IMR-90 (cell line): ENCODE measurements at regions not wholly inside any gene's neighbourhood (a gene's known extent, or its start where the extent isn't known, plus 50 kb on each side); places are given as distances from the start of the nearest gene placed in this dataset.
A peak's percentile ranks its signal among the peaks of the same experiment; 100 is the strongest.

Experiments used
- ATAC-seq: fragments of 200-7000 bp; cut with Tn5 transposase; 2 replicates; pipeline ENCODE4 v1.9.1; 2020; ENCODE audit warnings: low read depth, mild to moderate bottlenecking, moderate library complexity
- BruUV-seq: library from RNA; stranded (reverse); fragments of 400-500 nt; replicated peaks from 2 replicates; lab custom pipeline; 2021; lab: Mats Ljungman, UMichigan
- CTCF ChIA-PET: fragments of 300-600 bp; formaldehyde crosslinking; extraction: SDS; loops from one replicate; lab custom pipeline; 2021; ENCODE audit warnings: antibody characterized with exemption; lab: Yijun Ruan, JAX
- POLR2A ChIA-PET: fragments of 300-600 bp; sonication (Branson Sonifier 250); formaldehyde crosslinking; loops from one replicate; lab custom pipeline; 2022; ENCODE audit warnings: antibody characterized with exemption; ENCODE audit not compliant: unreplicated experiment; lab: Charles Lee
- DNase-seq: peaks from one replicate; pipeline ENCODE4 v3.0.0; 2013
- H2AFZ ChIP-seq: replicated peaks from 2 replicates; pipeline ENCODE3; 2013; ENCODE audit warnings: low read length, mild to moderate bottlenecking; ENCODE audit not compliant: poor library complexity
- H2AK5ac ChIP-seq: 2 replicates; pipeline ENCODE4 v1.6.1; 2013; ENCODE audit warnings: low read depth, low read length, inconsistent platforms
- H2AK9ac ChIP-seq: replicated peaks from 2 replicates; pipeline ENCODE3; 2013; ENCODE audit warnings: mild to moderate bottlenecking, low read depth, low read length, moderate library complexity; ENCODE audit not compliant: poor library complexity
- H2BK120ac ChIP-seq: 2 replicates; pipeline ENCODE4 v1.6.1; 2013; ENCODE audit warnings: low read depth, low read length, inconsistent platforms
- H2BK15ac ChIP-seq: 3 replicates; pipeline ENCODE4 v1.6.1; 2013; ENCODE audit warnings: low read depth, low read length, inconsistent platforms
- H2BK20ac ChIP-seq: 2 replicates; pipeline ENCODE4 v1.6.1; 2013; ENCODE audit warnings: low read depth, mild to moderate bottlenecking, inconsistent platforms, low read length, moderate library complexity
- H2BK5ac ChIP-seq: 2 replicates; pipeline ENCODE4 v1.6.1; 2013; ENCODE audit warnings: mild to moderate bottlenecking, low read depth, low read length, inconsistent platforms; ENCODE audit not compliant: poor library complexity, severe bottlenecking
- H3K14ac ChIP-seq: replicated peaks from 2 replicates; pipeline ENCODE4 v1.6.1; 2013; ENCODE audit warnings: low read depth, low read length, inconsistent platforms
- H3K18ac ChIP-seq: 2 replicates; pipeline ENCODE4 v1.6.1; 2013; ENCODE audit warnings: low read depth, low read length, control low read depth
- H3K23ac ChIP-seq: 2 replicates; pipeline ENCODE4 v1.6.1; 2013; ENCODE audit warnings: low read depth, low read length, inconsistent platforms
- H3K27ac ChIP-seq: 2 replicates; pipeline ENCODE4 v1.5.1; 2013; ENCODE audit warnings: mild to moderate bottlenecking, control low read depth, low read length; ENCODE audit not compliant: insufficient read depth
- H3K27me3 ChIP-seq: 2 replicates; pipeline ENCODE4 v1.6.1; 2013; ENCODE audit warnings: low read length; ENCODE audit not compliant: control insufficient read depth, insufficient read depth
- H3K36me3 ChIP-seq: 2 replicates; pipeline ENCODE4 v1.6.1; 2013; ENCODE audit warnings: low read length, mixed read lengths; ENCODE audit not compliant: control insufficient read depth, insufficient read depth
- H3K4ac ChIP-seq: 2 replicates; pipeline ENCODE4 v1.6.1; 2013; ENCODE audit warnings: low read depth, low read length, inconsistent platforms
- H3K4me1 ChIP-seq: 2 replicates; pipeline ENCODE4 v1.6.1; 2013; ENCODE audit warnings: low read length, mixed read lengths; ENCODE audit not compliant: control insufficient read depth, insufficient read depth
- H3K4me2 ChIP-seq: 2 replicates; pipeline ENCODE4 v1.6.1; 2013; ENCODE audit warnings: low read depth, mild to moderate bottlenecking, control low read depth, low read length, moderate library complexity
- H3K4me3 ChIP-seq: 2 replicates; pipeline ENCODE4 v1.5.1; 2013; ENCODE audit warnings: low read depth, mild to moderate bottlenecking, control low read depth, low read length, moderate library complexity; ENCODE audit not compliant: insufficient read depth
- H3K56ac ChIP-seq: 2 replicates; pipeline ENCODE4 v1.6.1; 2013; ENCODE audit warnings: low read length, inconsistent platforms; ENCODE audit not compliant: insufficient read depth; ENCODE audit errors: extremely low read depth
- H3K79me1 ChIP-seq, 2 experiments: 2 replicates each; pipeline ENCODE4 v1.6.1; 2013; ENCODE audit warnings: low read length in 2 of 2, inconsistent platforms in 1 of 2, low read depth in 1 of 2
- H3K9ac ChIP-seq: 2 replicates; pipeline ENCODE4 v1.6.1; 2013; ENCODE audit warnings: low read depth, low read length, control low read depth
- H3K9me1 ChIP-seq: 2 replicates; pipeline ENCODE4 v1.6.1; 2013; ENCODE audit warnings: low read length, inconsistent platforms; ENCODE audit not compliant: insufficient read depth
- H3K9me3 ChIP-seq: 2 replicates; pipeline ENCODE4 v1.6.1; 2013; ENCODE audit warnings: low read length; ENCODE audit not compliant: control insufficient read depth, insufficient read depth
- H4K20me1 ChIP-seq: 2 replicates; pipeline ENCODE4 v1.6.1; 2013; ENCODE audit warnings: low read length, inconsistent platforms; ENCODE audit not compliant: insufficient read depth
- H4K5ac ChIP-seq: 2 replicates; pipeline ENCODE4 v1.6.1; 2013; ENCODE audit warnings: mild to moderate bottlenecking, low read depth, low read length, control low read depth
- H4K8ac ChIP-seq, 2 experiments: 2 replicates each; pipeline ENCODE4 v1.6.1; 2013; ENCODE audit warnings: low read depth in 2 of 2, low read length in 2 of 2, control low read depth in 1 of 2, inconsistent platforms in 1 of 2
- H4K91ac ChIP-seq: 2 replicates; pipeline ENCODE4 v1.6.1; 2013; ENCODE audit warnings: low read depth, low read length, inconsistent platforms; ENCODE audit not compliant: insufficient read depth
- CEBPB ChIP-seq: IDR thresholded peaks from 2 replicates; pipeline ENCODE4 v1.6.1; 2012; ENCODE audit warnings: low read depth, low read length, improper control_type of control experiment
- NFE2L2 ChIP-seq: fragments of 150-350 bp; IDR thresholded peaks from 2 replicates; pipeline ENCODE4 v1.6.1; 2016; ENCODE audit warnings: low read depth, mild to moderate bottlenecking, low read length
- RAD21 ChIP-seq: IDR thresholded peaks from 2 replicates; pipeline ENCODE4 v1.6.1; 2012; ENCODE audit warnings: low read length, improper control_type of control experiment
- RCOR1 ChIP-seq: IDR thresholded peaks from 2 replicates; pipeline ENCODE4 v1.6.1; 2012; ENCODE audit warnings: mild to moderate bottlenecking, low read length, improper control_type of control experiment; ENCODE audit not compliant: insufficient replicate concordance
- RFX5 ChIP-seq: IDR thresholded peaks from 2 replicates; pipeline ENCODE4 v1.8.0; 2012; ENCODE audit warnings: low read depth, mild to moderate bottlenecking, low read length, moderate library complexity
- SMC3 ChIP-seq: fragments of 150-350 bp; IDR thresholded peaks from 2 replicates; pipeline ENCODE4 v1.6.1; 2016; ENCODE audit warnings: low read depth, mild to moderate bottlenecking, antibody characterized with exemption, low read length, moderate library complexity
- WGBS, 2 experiments: methylation state at CpG; one replicate each; pipeline versions ENCODE4 v1.1.5 to v1.1.7; 2013; ENCODE audit warnings: missing lambda C conversion rate in 2 of 2; ENCODE audit not compliant: insufficient read length in 1 of 2; ENCODE audit errors: extremely low coverage in 2 of 2; 5-methylcytosine and 5-hydroxymethylcytosine counted together
- dilution Hi-C: fragments of 300-500 bp; cut with HindIII; formaldehyde crosslinking; loops from one replicate; pipeline ENCODE4 v1.14.3; 2018; ENCODE audit warnings: low sequenced_read_pairs; ENCODE audit not compliant: unreplicated experiment
- in situ Hi-C: fragments of 300-500 bp; cut with MboI; formaldehyde crosslinking; loops from 3 replicates; pipeline ENCODE4 v1.14.3; 2019; ENCODE audit warnings: low sequenced_read_pairs, inconsistent platforms, mixed read lengths
- intact Hi-C: fragments of 100-400 bp; cut with micrococcal nuclease; formaldehyde crosslinking; loops from 2 replicates; pipeline ENCODE4 v1.10.0; 2022
- TF ChIP-seq, protein P1 (sequence below): fragments of 150-350 bp; IDR thresholded peaks from 2 replicates; pipeline ENCODE4 v1.6.1; 2017; ENCODE audit warnings: mild to moderate bottlenecking, antibody characterized with exemption, low read length, low read depth
- TF ChIP-seq, protein P2 (sequence below): fragments of 150-350 bp; IDR thresholded peaks from 2 replicates; pipeline ENCODE4 v1.6.1; 2016; ENCODE audit warnings: low read depth, mild to moderate bottlenecking, low read length, moderate library complexity, borderline replicate concordance

DNA sequence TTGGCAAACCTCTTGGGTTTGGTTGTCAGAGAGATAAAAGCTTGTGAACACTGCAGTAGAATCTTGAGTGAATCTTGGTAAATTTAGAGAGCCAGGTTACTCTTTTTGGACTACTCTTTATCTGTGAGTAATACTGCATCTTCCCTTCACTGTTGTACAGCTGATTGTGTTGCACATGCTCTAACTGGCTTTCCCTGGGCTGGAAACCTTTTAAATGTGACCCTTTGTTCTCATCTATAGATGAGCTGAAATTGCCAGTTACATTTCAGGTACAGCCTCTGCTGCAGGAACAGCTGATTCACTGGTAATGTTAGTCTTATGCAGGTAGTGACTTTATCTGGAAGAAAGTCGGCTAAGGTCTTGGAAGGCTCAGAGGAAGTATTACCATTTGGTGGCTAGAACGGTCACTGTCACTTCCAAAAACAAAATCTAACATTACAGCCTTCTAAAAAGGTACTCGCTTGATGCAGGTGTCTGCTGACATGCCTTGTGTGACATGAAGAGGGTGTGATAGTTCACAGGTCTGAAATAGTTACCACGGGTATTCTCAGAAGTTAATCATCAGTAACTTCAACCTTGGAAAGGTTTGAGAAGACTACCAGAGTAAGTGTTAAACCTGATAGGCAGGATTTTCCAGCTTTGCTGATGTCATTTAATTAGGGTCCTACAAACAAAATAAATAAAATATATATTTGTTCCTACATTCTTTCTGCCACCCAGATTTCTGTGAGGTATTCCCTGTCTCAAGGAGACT is 851.1 kb downstream of the SLC4A3 start:
- no peaks in the 10 kb centered on the region for H3K36me3 ChIP-seq

More for the DNA sequence above, 851.1 kb downstream of the SLC4A3 start:
- Histone ChIP-seq H3K4ac (no peak overlapping the region), H4K20me1 (no peaks in the 10 kb centered on the region), H2BK15ac (0 out of 3 replicates have a peak overlapping the region, but pooled peaks have one; percentile 25), H2BK20ac (no peak overlapping the region), H2AK5ac (no peak overlapping the region), H3K9ac (no peak overlapping the region), H3K27me3 (no peaks in the 10 kb centered on the region), H3K9me1 (no peaks in the 10 kb centered on the region), H3K23ac (no peak overlapping the region), H3K9me3 (no peaks in the 10 kb centered on the region), H3K4me2 (no peak overlapping the region), H3K18ac (no peak overlapping the region), H2BK5ac (no peak overlapping the region), H4K91ac (no peak overlapping the region), H4K8ac (no peak overlapping the region), H2BK120ac (no peak overlapping the region), H3K56ac (no peak overlapping the region), H2AFZ (no peak overlapping the region), H3K14ac (no peak overlapping the region), H4K5ac (no peak overlapping the region), H2AK9ac (no peak overlapping the region), H3K79me1 (no peaks in the 10 kb centered on the region), H3K27ac (no peak overlapping the region), H3K4me3 (no peak overlapping the region), H3K4me1 (no peaks in the 10 kb centered on the region)
- ChIA-PET POLR2A (no interaction called here), CTCF (interaction anchor here (1.1 kb wide), 1 partner anchor 21 kb away, joined by 3 read pairs; no protein-coding TSS in a partner anchor)
- BruUV-seq = no TSS peak
- DNase-seq = no peak
- dilution Hi-C loops = no loop called here
- TF ChIP-seq RFX5 (no peak), RAD21 (no peak), SMC3 (no peak), CEBPB (no peak), NFE2L2 (no peak), RCOR1 (no peak)
- TF ChIP-seq, protein P1, sequence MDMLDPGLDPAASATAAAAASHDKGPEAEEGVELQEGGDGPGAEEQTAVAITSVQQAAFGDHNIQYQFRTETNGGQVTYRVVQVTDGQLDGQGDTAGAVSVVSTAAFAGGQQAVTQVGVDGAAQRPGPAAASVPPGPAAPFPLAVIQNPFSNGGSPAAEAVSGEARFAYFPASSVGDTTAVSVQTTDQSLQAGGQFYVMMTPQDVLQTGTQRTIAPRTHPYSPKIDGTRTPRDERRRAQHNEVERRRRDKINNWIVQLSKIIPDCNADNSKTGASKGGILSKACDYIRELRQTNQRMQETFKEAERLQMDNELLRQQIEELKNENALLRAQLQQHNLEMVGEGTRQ = no peak
- TF ChIP-seq, protein P2, sequence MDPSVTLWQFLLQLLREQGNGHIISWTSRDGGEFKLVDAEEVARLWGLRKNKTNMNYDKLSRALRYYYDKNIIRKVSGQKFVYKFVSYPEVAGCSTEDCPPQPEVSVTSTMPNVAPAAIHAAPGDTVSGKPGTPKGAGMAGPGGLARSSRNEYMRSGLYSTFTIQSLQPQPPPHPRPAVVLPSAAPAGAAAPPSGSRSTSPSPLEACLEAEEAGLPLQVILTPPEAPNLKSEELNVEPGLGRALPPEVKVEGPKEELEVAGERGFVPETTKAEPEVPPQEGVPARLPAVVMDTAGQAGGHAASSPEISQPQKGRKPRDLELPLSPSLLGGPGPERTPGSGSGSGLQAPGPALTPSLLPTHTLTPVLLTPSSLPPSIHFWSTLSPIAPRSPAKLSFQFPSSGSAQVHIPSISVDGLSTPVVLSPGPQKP = no peak
- in situ Hi-C loops = no loop called here
- no CpG with 5 or more reads among the region's 4 CpGs for WGBS, 2 experiments
- intact Hi-C loops = no loop called here
- no peak for ATAC-seq
